ENCODE measurements at regions not wholly inside any gene's neighbourhood (a gene's known extent, or its start where the extent isn't known, plus 50 kb on each side); places are given as distances from the start of the nearest gene placed in this dataset.

DNA sequence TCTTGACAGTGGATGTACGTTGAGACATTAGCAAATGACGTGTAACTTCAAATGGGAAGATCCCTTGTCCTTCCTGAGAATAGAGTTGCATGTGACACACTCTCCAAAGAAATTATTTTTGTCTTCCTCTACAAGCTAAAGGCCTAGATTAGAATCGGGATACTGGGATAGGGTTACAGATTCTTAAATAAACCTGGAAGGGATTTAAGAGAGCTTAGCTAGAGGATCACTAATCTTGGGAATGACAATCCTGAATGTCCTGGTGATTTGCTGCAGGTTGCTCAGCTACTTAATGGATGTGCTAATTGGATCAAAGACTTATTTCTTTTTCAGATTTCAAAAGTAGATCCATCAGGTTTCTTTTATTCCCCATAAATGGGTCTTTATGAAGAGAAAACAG, 101.9 kb downstream of the KCNJ2 start:
- TF ChIP-seq EP300 (IDR thresholded peaks at IDR 0.05) (no peak), E2F6 (IDR thresholded peaks at IDR 0.05; ENCODE audit: borderline replicate concordance, low read depth) (no peak), FOSL2 (IDR thresholded peaks at IDR 0.05) (no peak), FOSL2 (CRISPR knock-in tag; IDR thresholded peaks at IDR 0.05) (no peak), PBX3 (IDR thresholded peaks at IDR 0.05) (no peak), POLR2A (IDR thresholded peaks at IDR 0.05; ENCODE audit: low read length) (no peak), CTCF (IDR thresholded peaks at IDR 0.05) (no peak), ESRRA (IDR thresholded peaks at IDR 0.05; ENCODE audit: borderline replicate concordance, low read length) (no peak), MAX (IDR thresholded peaks at IDR 0.05) (no peak), HOXB5 (CRISPR knock-in tag; IDR thresholded peaks at IDR 0.05) (no peak), HMGXB4 (CRISPR knock-in tag; IDR thresholded peaks at IDR 0.05; ENCODE audit: borderline replicate concordance) (no peak), MAZ (IDR thresholded peaks at IDR 0.05; ENCODE audit: borderline replicate concordance, low read depth, low read length) (no peak), RFX5 (IDR thresholded peaks at IDR 0.05) (no peak)
